ENCODE measurements at regions not wholly inside any gene's neighbourhood (a gene's known extent, or its start where the extent isn't known, plus 50 kb on each side); places are given as distances from the start of the nearest gene placed in this dataset.
"Not testable (repeated sequence)": the region's sequence is repeated elsewhere in the genome, so short reads cannot be mapped to it uniquely, and the experiment has no call there.

GRCh38 chr10:78096486-78096885, 62.8 kb downstream of the RPS24 start:
- H3K27ac ChIP-seq, H3K4me2 ChIP-seq, H3K4me1 ChIP-seq, H3K9ac ChIP-seq, H3K4me3 ChIP-seq, H3K36me3 ChIP-seq, H4K20me1 ChIP-seq, H3K27me3 ChIP-seq: not testable (repeated sequence)
- H3K9me3 ChIP-seq (replicated peaks in 1 of 11) = peaks cover 7 to 28% (median 22%) of the 10 kb centered on the region in 11 experiments

GRCh38 chr10:78102593-78102992, 68.9 kb downstream of the RPS24 start:
- H3K4me1 ChIP-seq, H3K27me3 ChIP-seq, H3K9ac ChIP-seq, H4K20me1 ChIP-seq, H3K36me3 ChIP-seq, H3K4me2 ChIP-seq, H3K4me3 ChIP-seq, H3K27ac ChIP-seq: not testable (repeated sequence)
- peaks cover 55 to 68% (median 63%) of the 10 kb centered on the region in 11 experiments for H3K9me3 ChIP-seq (replicated peaks in 1 of 11)

GRCh38 chr10:78109210-78109609, 75.5 kb downstream of the RPS24 start:
- Histone ChIP-seq H3K27ac (no peak overlapping the region), H3K4me1 (no peaks in the 10 kb centered on the region), H3K27me3 (no peaks in the 10 kb centered on the region), H3K9me3 (replicated peaks in 1 of 11) (peaks cover 42 to 51% (median 49%) of the 10 kb centered on the region in 11 experiments), H3K9ac (no peak overlapping the region), H3K4me3 (no peak overlapping the region), H3K4me2 (no peak overlapping the region), H3K36me3 (no peaks in the 10 kb centered on the region), H4K20me1 (no peaks in the 10 kb centered on the region)
- TF ChIP-seq Cebpa-rat (IDR thresholded peaks at IDR 0.05) = no peak

GRCh38 chr10:78115135-78115853, 81.6 kb downstream of the RPS24 start:
- Histone ChIP-seq H3K9me3 (replicated peaks in 1 of 11) (peaks cover 0 to 4% (median 0%) of the 10 kb centered on the region in 11 experiments; a peak in 1 of 22 replicates), H3K27me3 (no peaks in the 10 kb centered on the region), H4K20me1 (no peaks in the 10 kb centered on the region), H3K36me3 (no peaks in the 10 kb centered on the region), H3K27ac (no peak overlapping the region), H3K4me2 (no peak overlapping the region), H3K4me1 (no peaks in the 10 kb centered on the region), H3K4me3 (no peak overlapping the region), H3K9ac (no peak overlapping the region)
- no peak for TF ChIP-seq Cebpa-rat (IDR thresholded peaks at IDR 0.05)

GRCh38 chr10:78116361-78116760, 82.7 kb downstream of the RPS24 start:
- Histone ChIP-seq H3K4me3 (no peak overlapping the region), H4K20me1 (no peaks in the 10 kb centered on the region)
- no peak for TF ChIP-seq Cebpa-rat (IDR thresholded peaks at IDR 0.05)

GRCh38 chr10:78118591-78118990, 84.9 kb downstream of the RPS24 start:
- Histone ChIP-seq H3K27me3 (no peaks in the 10 kb centered on the region), H3K9me3 (replicated peaks in 1 of 11) (peaks cover 17 to 32% (median 23%) of the 10 kb centered on the region in 11 experiments), H4K20me1 (no peaks in the 10 kb centered on the region), H3K4me1 (no peaks in the 10 kb centered on the region), H3K4me3 (no peak overlapping the region), H3K27ac (no peak overlapping the region), H3K36me3 (no peaks in the 10 kb centered on the region), H3K9ac (no peak overlapping the region), H3K4me2 (no peak overlapping the region)
- TF ChIP-seq Cebpa-rat (IDR thresholded peaks at IDR 0.05) = no peak

More at GRCh38 chr10:78116361-78116760, 82.7 kb downstream of the RPS24 start:
- no peaks in the 10 kb centered on the region for H3K4me1 ChIP-seq
- peaks cover 0 to 9% (median 2%) of the 10 kb centered on the region in 11 experiments; a peak in 13 of 22 replicates for H3K9me3 ChIP-seq (replicated peaks in 1 of 11)
- H3K27ac ChIP-seq = no peak overlapping the region
- no peaks in the 10 kb centered on the region for H3K27me3 ChIP-seq
- H3K36me3 ChIP-seq = no peaks in the 10 kb centered on the region
- no peak overlapping the region for H3K9ac ChIP-seq
- no peak overlapping the region for H3K4me2 ChIP-seq

GRCh38 chr10:78121801-78122200, 88.1 kb downstream of the RPS24 start:
- Histone ChIP-seq H3K4me3 (no peak overlapping the region), H3K4me1 (no peaks in the 10 kb centered on the region), H3K9me3 (replicated peaks in 1 of 11) (peaks cover 17 to 34% (median 25%) of the 10 kb centered on the region in 11 experiments), H3K4me2 (no peak overlapping the region), H3K27ac (no peak overlapping the region), H4K20me1 (no peaks in the 10 kb centered on the region), H3K36me3 (no peaks in the 10 kb centered on the region), H3K9ac (no peak overlapping the region), H3K27me3 (no peaks in the 10 kb centered on the region)
- TF ChIP-seq Cebpa-rat (IDR thresholded peaks at IDR 0.05) = no peak

GRCh38 chr10:78124167-78124566, 90.5 kb downstream of the RPS24 start:
- TF ChIP-seq Cebpa-rat (IDR thresholded peaks at IDR 0.05) = no peak
- H3K9ac ChIP-seq = no peak overlapping the region
- H4K20me1 ChIP-seq = no peaks in the 10 kb centered on the region
- no peaks in the 10 kb centered on the region for H3K36me3 ChIP-seq
- H3K4me3 ChIP-seq = no peak overlapping the region
- no peak overlapping the region for H3K27ac ChIP-seq
- H3K9me3 ChIP-seq (replicated peaks in 1 of 11) = peaks cover 17 to 30% (median 25%) of the 10 kb centered on the region in 11 experiments
- no peak overlapping the region for H3K4me2 ChIP-seq
- no peaks in the 10 kb centered on the region for H3K27me3 ChIP-seq
- H3K4me1 ChIP-seq = no peaks in the 10 kb centered on the region

- H3K4me3 ChIP-seq = no peak overlapping the region
- no peaks in the 10 kb centered on the region for H3K36me3 ChIP-seq
- H3K4me1 ChIP-seq = no peaks in the 10 kb centered on the region
- H3K9me3 ChIP-seq (replicated peaks in 1 of 11) = peaks cover 0 to 4% (median 0%) of the 10 kb centered on the region in 11 experiments; a peak in 1 of 22 replicates
- TF ChIP-seq Cebpa-rat (IDR thresholded peaks at IDR 0.05) = no peak
- no peaks in the 10 kb centered on the region for H3K27me3 ChIP-seq
- H3K9ac ChIP-seq = no peak overlapping the region
- no peaks in the 10 kb centered on the region for H4K20me1 ChIP-seq
- no peak overlapping the region for H3K27ac ChIP-seq
- H3K4me2 ChIP-seq = no peak overlapping the region
Observed at GRCh38 chr10:78129211-78129610, 95.5 kb downstream of the RPS24 start.

- no peak for TF ChIP-seq Cebpa-rat (IDR thresholded peaks at IDR 0.05)
- Histone ChIP-seq H4K20me1 (no peaks in the 10 kb centered on the region), H3K27ac (no peak overlapping the region), H3K9ac (no peak overlapping the region), H3K9me3 (replicated peaks in 1 of 11) (no peaks in the 10 kb centered on the region), H3K4me3 (no peak overlapping the region), H3K27me3 (no peaks in the 10 kb centered on the region), H3K36me3 (no peaks in the 10 kb centered on the region), H3K4me2 (no peak overlapping the region), H3K4me1 (no peaks in the 10 kb centered on the region)
Observed at GRCh38 chr10:78130966-78131710, 97.5 kb downstream of the RPS24 start.

All from BLaER1 treated with 17β-estradiol and CSF1 and Interleukin-3, amounts not matched to agents 10 nM and 100 nM (cell line).